K562 (cell line): ENCODE measurements at regions not wholly inside any gene's neighbourhood (a gene's known extent, or its start where the extent isn't known, plus 50 kb on each side); places are given as distances from the start of the nearest gene placed in this dataset.

Experiments
- POLR2AphosphoS5 ChIP-seq: IDR thresholded peaks from 2 replicates; pipeline ENCODE4 v1.6.1; 2011; ENCODE audit warnings: mild to moderate bottlenecking, low read depth, low read length, moderate library complexity; ENCODE audit not compliant: control insufficient read depth, insufficient read depth
- SMAD2 ChIP-seq: fragments of 150-350 bp; IDR thresholded peaks from 2 replicates; pipeline ENCODE4 v1.6.1; 2014; ENCODE audit warnings: low read depth, mild to moderate bottlenecking, low read length

DNA sequence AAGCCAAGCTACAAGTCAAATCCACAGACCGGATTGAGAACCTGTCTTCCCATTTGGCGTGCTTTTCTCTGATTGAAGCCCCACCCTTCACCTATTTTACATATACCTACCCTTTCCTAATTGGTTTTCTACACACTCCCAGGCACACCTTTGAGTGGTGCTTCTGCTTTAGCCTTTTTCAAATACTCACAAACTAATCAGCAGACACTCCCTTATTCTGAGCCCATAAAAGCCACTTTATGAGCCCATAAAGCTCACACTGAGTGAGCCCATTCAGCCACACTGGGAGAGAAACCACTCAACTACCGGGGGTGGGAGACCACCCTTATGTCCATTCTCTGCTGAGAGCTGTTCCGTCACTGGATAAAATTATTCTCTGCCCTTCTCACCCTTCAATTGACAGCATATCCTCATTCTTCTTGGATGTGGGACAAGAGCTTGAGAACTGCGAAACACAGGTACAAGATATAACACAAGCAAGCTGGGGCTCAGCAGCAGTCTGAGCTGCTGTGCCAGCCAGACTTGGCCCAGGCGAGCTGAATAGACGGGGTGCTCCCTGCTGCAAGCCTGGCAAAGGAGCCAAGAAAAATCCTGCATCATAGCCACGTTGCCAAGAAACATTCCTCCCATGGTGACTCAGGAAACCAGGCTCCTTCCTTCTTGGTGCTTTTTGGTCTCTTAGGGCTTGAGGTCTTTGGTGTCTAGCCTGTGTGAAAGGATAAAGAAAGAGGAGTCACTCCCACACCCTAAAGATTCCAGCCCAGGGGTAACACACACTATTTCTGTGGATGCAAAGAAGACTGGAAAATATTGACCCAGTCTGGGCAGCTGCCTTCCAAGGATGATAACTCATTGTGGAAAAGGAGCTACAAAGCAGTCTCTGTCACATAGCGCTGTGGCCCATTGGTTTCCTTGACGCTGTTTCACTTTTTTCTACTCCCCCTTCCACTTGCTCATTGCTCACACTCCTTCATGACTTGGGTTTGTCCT lies 609.7 kb downstream of the MCTP2 start:
- TF ChIP-seq POLR2AphosphoS5 (no peak), SMAD2 (no peak)
